HG02759 (cell line): ENCODE measurements at regions not wholly inside any gene's neighbourhood (a gene's known extent, or its start where the extent isn't known, plus 50 kb on each side); places are given as distances from the start of the nearest gene placed in this dataset.

Source experiments
- ATAC-seq: cut with Tn5 transposase; IDR thresholded peaks from one replicate; pipeline ENCODE4 v1.9.1; 2021; ENCODE audit warnings: mild to moderate bottlenecking, moderate library complexity; ENCODE audit not compliant: unreplicated experiment

DNA sequence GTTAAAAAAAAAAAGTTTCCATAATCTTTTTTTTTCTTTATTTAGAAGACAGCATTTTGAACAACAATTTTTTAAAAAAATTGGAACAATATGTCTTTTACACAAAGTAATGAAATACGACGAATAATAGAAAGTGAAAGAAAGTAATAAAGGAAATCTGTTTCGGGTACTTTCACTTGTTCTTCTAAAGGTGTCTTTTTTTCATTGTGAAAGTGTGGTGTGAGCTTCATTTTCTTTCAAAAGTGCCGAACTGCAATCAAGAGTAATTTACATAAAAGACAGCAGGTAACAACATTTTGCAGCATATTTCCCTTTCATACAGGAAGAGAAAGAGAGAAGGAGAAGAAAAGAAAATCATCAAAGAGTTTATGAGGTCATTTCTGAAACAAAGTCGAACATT lies 159.7 kb upstream of the CDH12 start:
- no peak for ATAC-seq

GRCh38 chr5:23007762-23008161 lies 154.6 kb upstream of the CDH12 start:
- ATAC-seq = no peak

- no peak for ATAC-seq
Observed at GRCh38 chr5:23007236-23007635, 154.1 kb upstream of the CDH12 start.

DNA sequence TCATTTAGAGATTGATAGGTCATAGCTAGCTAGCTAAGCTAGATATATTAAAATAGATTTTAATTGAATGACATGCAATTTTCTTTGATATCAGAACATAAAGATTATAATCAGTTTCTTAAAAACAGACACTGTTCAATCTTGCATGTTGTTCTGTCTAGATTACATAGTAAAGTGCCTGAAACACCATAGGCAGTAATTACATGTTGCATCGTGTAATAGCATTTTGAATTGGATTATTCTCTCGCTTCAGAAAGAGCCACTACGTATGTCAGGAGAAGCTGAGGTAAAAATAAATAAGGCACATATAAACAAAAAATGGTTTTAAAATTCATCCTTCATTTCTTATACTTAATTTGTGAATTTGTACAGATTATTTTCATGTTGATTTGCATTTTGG lies 148.0 kb upstream of the CDH12 start:
- ATAC-seq = no peak

GRCh38 chr5:22998774-22999173 lies 145.6 kb upstream of the CDH12 start:
- no peak for ATAC-seq

DNA sequence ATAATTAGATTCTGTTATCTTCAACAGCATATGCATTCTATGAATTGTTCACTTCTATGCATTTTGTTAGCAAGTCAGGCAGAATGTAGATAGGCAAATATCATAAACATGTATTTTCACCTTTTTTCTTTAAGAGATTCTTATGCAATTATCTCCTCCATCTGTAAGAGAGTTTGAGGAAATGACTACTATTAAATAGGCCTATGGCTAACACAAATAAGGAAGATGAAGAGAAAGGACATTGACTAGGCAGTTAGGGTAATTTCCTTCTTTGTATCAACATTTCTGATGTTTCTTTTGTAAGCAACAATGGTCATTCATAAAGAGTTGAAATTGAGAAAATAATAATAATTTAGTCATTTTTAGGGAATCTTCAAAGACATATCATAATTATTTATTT lies 145.2 kb upstream of the CDH12 start:
- ATAC-seq = no peak

DNA sequence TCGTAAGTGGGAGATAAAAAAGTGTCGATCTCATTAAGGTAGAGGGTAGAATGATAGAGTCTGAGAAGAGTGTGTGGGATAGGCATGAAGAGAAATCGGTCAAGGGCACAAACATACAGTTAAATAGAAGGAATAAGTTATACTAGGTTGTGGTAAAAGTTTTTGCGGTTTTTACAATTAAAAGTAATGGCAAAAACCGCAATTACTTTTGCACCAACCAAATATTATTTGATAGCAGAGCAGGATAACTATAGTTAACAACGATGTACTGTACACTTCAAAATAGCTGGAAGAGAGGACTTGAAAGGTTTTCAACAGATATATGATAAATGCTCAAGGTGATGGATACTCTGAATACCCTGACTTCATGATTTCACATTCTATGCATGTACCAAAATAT lies 135.8 kb upstream of the CDH12 start:
- no peak for ATAC-seq

GRCh38 chr5:22986281-22986680 lies 133.1 kb upstream of the CDH12 start:
- no peak for ATAC-seq

DNA sequence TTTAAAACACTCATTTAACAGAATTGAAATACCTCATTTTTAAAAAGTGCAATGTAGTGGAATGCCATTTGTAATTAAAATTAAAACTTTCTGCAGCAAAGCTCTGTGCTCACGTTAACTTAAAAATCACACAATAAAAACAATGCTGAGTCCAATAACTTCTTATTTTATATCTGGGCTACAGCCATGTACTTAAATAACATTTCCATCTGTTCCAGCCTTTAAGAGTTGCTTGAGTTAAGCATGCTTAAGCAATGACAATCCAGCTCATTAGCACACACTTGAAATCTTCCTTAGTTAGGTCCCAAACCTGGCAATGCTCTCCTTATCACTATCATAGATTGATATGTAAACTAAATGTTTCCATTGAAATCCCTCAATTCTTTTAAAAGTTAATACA lies 132.3 kb upstream of the CDH12 start:
- ATAC-seq = no peak

- ATAC-seq = no peak
Observed at GRCh38 chr5:22970956-22971618, 117.9 kb upstream of the CDH12 start.

DNA sequence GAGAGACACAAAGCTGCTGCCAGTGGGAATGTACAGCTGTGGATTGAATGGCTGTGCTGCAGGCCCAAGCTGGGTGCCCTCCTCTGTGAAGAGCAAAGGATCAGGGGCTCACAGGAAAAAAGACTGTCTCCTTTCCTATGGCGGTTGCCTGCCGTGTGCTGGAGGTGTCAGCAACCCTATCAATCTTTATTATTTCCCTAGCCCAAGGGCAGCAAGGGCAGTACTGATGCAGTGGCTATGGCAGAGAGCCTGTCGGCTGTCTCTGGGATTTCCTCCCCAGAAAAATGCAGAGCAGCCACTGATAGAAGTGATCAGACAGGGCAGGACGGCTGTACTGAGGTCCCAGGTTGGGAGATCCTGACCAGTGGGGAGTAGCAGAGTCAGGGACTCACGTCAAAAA lies 117.3 kb upstream of the CDH12 start:
- ATAC-seq = no peak

DNA sequence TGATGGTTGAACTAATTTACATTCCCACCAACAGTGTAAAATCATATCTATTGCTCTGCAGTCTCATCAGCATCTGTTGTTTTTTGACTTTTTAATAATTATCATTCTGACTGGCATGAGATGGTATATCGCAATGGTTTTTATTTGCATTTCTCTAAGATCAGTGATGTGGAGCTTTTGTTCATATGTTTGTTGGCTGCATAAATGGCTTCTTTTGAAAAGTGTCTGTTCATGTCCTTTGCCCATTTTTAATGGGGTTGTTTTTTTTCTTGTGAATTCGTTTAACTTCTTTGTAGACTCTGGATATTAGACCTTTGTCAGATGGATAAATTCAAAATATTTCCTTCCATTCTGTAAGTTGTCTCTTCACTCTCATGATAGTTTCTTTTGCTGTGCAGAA lies 115.2 kb upstream of the CDH12 start:
- ATAC-seq = no peak

GRCh38 chr5:22965960-22966359 lies 112.8 kb upstream of the CDH12 start:
- ATAC-seq = no peak

GRCh38 chr5:22964632-22965031 lies 111.5 kb upstream of the CDH12 start:
- no peak for ATAC-seq

GRCh38 chr5:22958462-22959262 lies 105.5 kb upstream of the CDH12 start:
- ATAC-seq = no peak

- ATAC-seq = no peak
Observed at GRCh38 chr5:22947921-22948320, 94.8 kb upstream of the CDH12 start.

GRCh38 chr5:22938362-22938761 lies 85.2 kb upstream of the CDH12 start:
- no peak for ATAC-seq

DNA sequence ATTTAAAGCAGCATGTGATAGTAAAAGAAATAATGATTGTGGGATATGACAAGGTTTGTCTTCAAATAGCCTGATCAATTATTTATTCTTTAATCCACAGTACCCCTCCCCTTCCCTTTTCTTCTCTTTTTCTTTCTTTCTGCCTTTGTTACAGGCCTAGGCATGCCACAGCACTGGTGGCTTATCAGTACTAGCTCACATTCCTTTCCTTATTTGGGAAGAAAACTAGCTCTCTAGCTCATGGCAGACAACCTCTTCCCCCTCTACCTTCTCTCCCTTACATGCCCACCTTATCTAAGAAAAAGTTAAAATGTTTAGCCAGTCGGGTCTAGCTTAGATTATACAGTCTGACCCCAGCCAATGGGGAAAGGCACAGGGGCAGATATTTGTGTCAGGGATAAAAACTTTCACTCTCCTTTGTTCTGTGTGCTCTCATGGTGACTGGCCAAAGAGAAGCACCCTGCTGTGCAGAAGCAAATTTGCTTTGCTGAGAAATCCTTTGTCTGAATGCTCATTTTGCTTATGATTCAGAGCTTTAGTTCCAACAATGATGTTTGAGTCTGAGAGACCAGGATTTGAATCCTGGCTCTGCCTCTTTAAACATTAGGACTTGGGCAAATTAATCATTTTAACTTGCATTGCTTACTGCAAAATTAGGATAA lies 75.8 kb upstream of the CDH12 start:
- no peak for ATAC-seq

GRCh38 chr5:22926574-22926973 lies 73.4 kb upstream of the CDH12 start:
- ATAC-seq = no peak

DNA sequence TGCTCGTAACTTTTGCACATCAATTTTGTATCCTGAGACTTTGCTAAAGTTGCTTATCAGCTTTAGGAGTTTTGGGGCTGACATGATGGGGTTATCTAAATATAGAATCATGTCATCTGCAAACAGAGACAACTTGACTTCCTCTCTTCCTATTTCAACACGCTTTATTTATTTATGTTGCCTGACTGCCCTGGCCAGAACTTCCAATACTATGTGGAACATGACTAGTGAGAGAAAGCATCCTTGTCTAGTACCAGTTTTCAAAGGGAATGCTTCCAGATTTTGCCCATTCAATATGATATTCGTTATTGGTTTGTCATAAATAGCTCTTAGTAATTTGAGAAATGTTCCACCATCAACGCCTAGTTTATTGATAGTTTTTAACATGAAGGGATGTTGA lies 65.4 kb upstream of the CDH12 start:
- ATAC-seq = no peak

- ATAC-seq = no peak
Observed at GRCh38 chr5:22916393-22916792, 63.2 kb upstream of the CDH12 start.

GRCh38 chr5:22911019-22911418 lies 57.9 kb upstream of the CDH12 start:
- no peak for ATAC-seq
